IMR-90 (cell line): ENCODE measurements at regions not wholly inside any gene's neighbourhood (a gene's known extent, or its start where the extent isn't known, plus 50 kb on each side); places are given as distances from the start of the nearest gene placed in this dataset.

Source experiments
- BHLHE40 ChIP-seq: fragments of 150-350 bp; IDR thresholded peaks from 2 replicates; pipeline ENCODE4 v1.6.1; 2016; ENCODE audit warnings: mild to moderate bottlenecking, low read depth, low read length
- CEBPB ChIP-seq: IDR thresholded peaks from 2 replicates; pipeline ENCODE4 v1.6.1; 2012; ENCODE audit warnings: low read depth, low read length, improper control_type of control experiment
- CTCF ChIP-seq: conservative IDR thresholded peaks from 2 replicates; pipeline ENCODE4 v1.5.1; 2012; ENCODE audit warnings: mild to moderate bottlenecking, low read depth, low read length, improper control_type of control experiment
- ELK1 ChIP-seq: fragments of 150-350 bp; IDR thresholded peaks from 2 replicates; pipeline ENCODE4 v1.6.1; 2016; ENCODE audit warnings: low read depth, mild to moderate bottlenecking, low read length, moderate library complexity, borderline replicate concordance
- MAFK ChIP-seq: IDR thresholded peaks from 2 replicates; pipeline ENCODE4 v1.6.1; 2012; ENCODE audit warnings: low read depth, low read length, improper control_type of control experiment
- MAZ ChIP-seq: IDR thresholded peaks from 2 replicates; pipeline ENCODE4 v1.6.1; 2012; ENCODE audit warnings: low read depth, mild to moderate bottlenecking, low read length, improper control_type of control experiment, moderate library complexity, borderline replicate concordance
- POLR2A ChIP-seq: IDR thresholded peaks from 2 replicates; pipeline ENCODE4 v1.6.1; 2012; ENCODE audit warnings: mild to moderate bottlenecking, low read depth, low read length
- RAD21 ChIP-seq: IDR thresholded peaks from 2 replicates; pipeline ENCODE4 v1.6.1; 2012; ENCODE audit warnings: low read length, improper control_type of control experiment
- RCOR1 ChIP-seq: IDR thresholded peaks from 2 replicates; pipeline ENCODE4 v1.6.1; 2012; ENCODE audit warnings: mild to moderate bottlenecking, low read length, improper control_type of control experiment; ENCODE audit not compliant: insufficient replicate concordance
- RFX5 ChIP-seq: IDR thresholded peaks from 2 replicates; pipeline ENCODE4 v1.8.0; 2012; ENCODE audit warnings: low read depth, mild to moderate bottlenecking, low read length, moderate library complexity
- USF2 ChIP-seq: fragments of 150-350 bp; IDR thresholded peaks from 2 replicates; pipeline ENCODE4 v1.6.1; 2017; ENCODE audit warnings: mild to moderate bottlenecking, antibody characterized with exemption, low read length, low read depth

- TF ChIP-seq RFX5, result no peak
- no peak for TF ChIP-seq CTCF
- no peak for TF ChIP-seq MAFK
- TF ChIP-seq POLR2A, result no peak
- TF ChIP-seq ELK1, result no peak
- TF ChIP-seq RAD21, result no peak
- no peak for TF ChIP-seq CEBPB
- TF ChIP-seq BHLHE40, result no peak
- no peak for TF ChIP-seq USF2
- TF ChIP-seq MAZ, result no peak
- TF ChIP-seq RCOR1, result no peak
Measured at GRCh38 chr22:27003297-27003696, 345.9 kb downstream of the MIAT start.
